ENCODE measurements at regions not wholly inside any gene's neighbourhood (a gene's known extent, or its start where the extent isn't known, plus 50 kb on each side); places are given as distances from the start of the nearest gene placed in this dataset.
"Not testable (repeated sequence)": the region's sequence is repeated elsewhere in the genome, so short reads cannot be mapped to it uniquely, and the experiment has no call there.

DNA sequence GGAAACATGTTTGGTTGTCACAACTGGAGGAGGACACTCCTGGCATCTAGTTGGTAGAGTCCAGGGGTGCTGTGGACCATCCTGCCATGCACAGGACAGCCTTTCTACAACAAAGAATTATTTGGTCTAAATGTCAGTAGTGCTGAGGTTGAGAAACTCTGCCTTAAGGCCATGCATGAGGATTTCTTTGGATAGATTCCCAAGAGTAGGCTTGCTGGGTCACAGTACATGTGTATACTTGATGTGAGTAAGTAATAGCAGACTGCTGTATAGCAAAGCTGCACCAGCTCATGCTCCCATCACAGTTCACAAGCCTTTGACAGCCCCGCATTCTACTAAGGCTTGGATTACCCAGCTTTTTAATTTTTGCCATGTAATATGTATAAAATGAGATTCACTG, 151.3 kb downstream of the MFSD1 start:
- DNase-seq (ENCODE audit: low spot score in 2 of 2), result no peak
- TF ChIP-seq CTCF (IDR thresholded peaks at IDR 0.05), result no peak
- no peak overlapping the region for H3K4me3 ChIP-seq
- no peak overlapping the region for H3K27ac ChIP-seq
- no peaks in the 10 kb centered on the region for H3K9me3 ChIP-seq
- no peaks in the 10 kb centered on the region for H3K36me3 ChIP-seq
- no peaks in the 10 kb centered on the region for H3K27me3 ChIP-seq
- intact Hi-C loops (cut with DNase I), result no loop called here
- H3K4me1 ChIP-seq, result no peaks in the 10 kb centered on the region

GRCh38 chr3:158954420-158954819, 152.6 kb downstream of the MFSD1 start:
- no peak overlapping the region for H3K4me3 ChIP-seq
- no peaks in the 10 kb centered on the region for H3K9me3 ChIP-seq
- no peaks in the 10 kb centered on the region for H3K4me1 ChIP-seq
- no peak for DNase-seq (ENCODE audit: low spot score in 2 of 2)
- H3K27ac ChIP-seq, result no peak overlapping the region
- intact Hi-C loops (cut with DNase I), result no loop called here
- no peaks in the 10 kb centered on the region for H3K36me3 ChIP-seq
- TF ChIP-seq CTCF (IDR thresholded peaks at IDR 0.05), result no peak
- H3K27me3 ChIP-seq, result no peaks in the 10 kb centered on the region

DNA sequence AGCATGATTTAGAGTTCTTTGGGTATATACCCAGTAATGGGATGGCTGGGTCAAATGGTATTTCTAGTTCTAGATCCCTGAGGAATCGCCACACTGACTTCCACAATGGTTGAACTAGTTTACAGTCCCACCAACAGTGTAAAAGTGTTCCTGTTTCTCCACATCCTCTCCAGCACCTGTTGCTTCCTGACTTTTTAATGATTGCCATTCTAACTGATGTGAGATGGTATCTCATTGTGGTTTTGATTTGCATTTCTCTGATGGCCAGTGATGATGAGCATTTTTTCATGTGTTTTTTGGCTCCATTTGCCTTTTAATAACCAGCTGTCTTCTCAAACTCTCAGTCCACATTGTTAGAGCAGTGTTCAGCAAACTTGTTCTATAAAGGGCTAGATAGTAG, 155.9 kb downstream of the MFSD1 start:
- H3K27me3 ChIP-seq; intact Hi-C loops (cut with DNase I); H3K36me3 ChIP-seq; H3K4me3 ChIP-seq; H3K27ac ChIP-seq; H3K9me3 ChIP-seq; H3K4me1 ChIP-seq; DNase-seq (ENCODE audit: low spot score in 2 of 2): not testable (repeated sequence)

DNA sequence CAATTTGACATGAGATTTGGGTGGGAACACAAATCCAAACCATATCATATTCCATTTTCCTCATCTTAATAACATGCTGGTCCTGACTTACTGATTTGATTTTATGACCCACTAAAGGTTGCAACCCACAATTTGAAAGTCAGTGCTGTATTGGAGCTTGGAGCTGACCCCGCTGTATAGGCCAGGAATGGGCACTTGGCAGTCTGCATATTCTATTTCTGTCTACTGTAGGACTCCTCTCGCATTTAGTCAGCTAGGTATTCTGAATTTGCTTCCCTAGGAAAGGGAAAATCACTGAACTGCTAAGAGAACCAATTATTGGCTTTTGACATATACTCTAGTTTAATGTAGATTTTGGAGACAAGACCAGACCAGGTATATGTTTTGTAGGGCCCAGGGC, 157.0 kb downstream of the MFSD1 start:
- Histone ChIP-seq H3K36me3 (no peaks in the 10 kb centered on the region), H3K4me1 (no peaks in the 10 kb centered on the region), H3K27ac (no peak overlapping the region), H3K27me3 (no peaks in the 10 kb centered on the region), H3K4me3 (no peak overlapping the region), H3K9me3 (no peaks in the 10 kb centered on the region)
- intact Hi-C loops (cut with DNase I), result no loop called here
- TF ChIP-seq CTCF (IDR thresholded peaks at IDR 0.05), result no peak
- no peak for DNase-seq (ENCODE audit: low spot score in 2 of 2)

DNA sequence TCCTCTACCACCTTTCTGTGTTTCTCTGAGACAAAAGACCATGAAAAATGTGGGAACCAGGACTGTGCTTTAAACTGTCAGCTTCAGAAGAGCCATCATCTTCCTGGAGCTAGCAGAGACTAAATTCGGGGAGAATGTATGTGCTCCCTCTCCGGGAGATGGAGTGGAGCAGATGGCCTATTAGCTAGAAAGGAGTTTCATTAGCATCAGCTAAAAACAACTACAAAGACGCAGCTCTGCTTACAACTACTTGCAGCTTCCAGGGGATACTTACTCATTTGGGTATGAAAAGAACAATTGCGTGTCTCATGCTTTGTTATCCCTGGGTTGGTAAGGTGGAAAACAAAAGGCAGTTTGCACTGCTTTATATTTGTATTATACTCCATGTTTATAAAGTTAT, 159.6 kb downstream of the MFSD1 start:
- H3K4me3 ChIP-seq, result no peak overlapping the region
- no peaks in the 10 kb centered on the region for H3K27me3 ChIP-seq
- intact Hi-C loops (cut with DNase I), result no loop called here
- no peak for DNase-seq (ENCODE audit: low spot score in 2 of 2)
- no peaks in the 10 kb centered on the region for H3K9me3 ChIP-seq
- no peak overlapping the region for H3K27ac ChIP-seq
- no peaks in the 10 kb centered on the region for H3K36me3 ChIP-seq
- H3K4me1 ChIP-seq, result no peaks in the 10 kb centered on the region
- no peak for TF ChIP-seq CTCF (IDR thresholded peaks at IDR 0.05)

DNA sequence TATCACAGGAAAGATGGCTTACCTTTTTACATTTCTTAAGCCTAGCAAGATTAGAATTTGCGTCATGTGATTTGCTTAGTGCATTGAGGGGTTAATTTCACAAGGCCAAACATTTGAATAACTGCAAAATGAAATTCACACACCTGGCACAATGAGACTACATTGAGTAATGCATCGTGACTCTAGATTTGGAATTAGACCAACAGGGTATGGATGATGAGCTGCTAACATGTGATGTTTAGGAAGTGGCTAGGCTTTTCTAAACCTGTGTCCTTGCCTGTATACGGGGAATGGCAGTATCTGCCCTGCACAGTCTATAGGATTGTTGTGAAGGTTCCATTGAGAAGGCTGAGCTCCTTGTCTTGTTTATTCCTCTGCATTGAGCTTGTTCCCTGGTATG, 160.1 kb downstream of the MFSD1 start:
- no peak for DNase-seq (ENCODE audit: low spot score in 2 of 2)
- no peak overlapping the region for H3K4me3 ChIP-seq
- no peaks in the 10 kb centered on the region for H3K4me1 ChIP-seq
- H3K36me3 ChIP-seq, result no peaks in the 10 kb centered on the region
- TF ChIP-seq CTCF (IDR thresholded peaks at IDR 0.05), result no peak
- no peaks in the 10 kb centered on the region for H3K27me3 ChIP-seq
- H3K9me3 ChIP-seq, result no peaks in the 10 kb centered on the region
- H3K27ac ChIP-seq, result no peak overlapping the region
- intact Hi-C loops (cut with DNase I), result no loop called here
